Panc1 (cell line): ENCODE measurements at regions not wholly inside any gene's neighbourhood (a gene's known extent, or its start where the extent isn't known, plus 50 kb on each side); places are given as distances from the start of the nearest gene placed in this dataset.

Source experiments
- CTCF ChIP-seq: fragments of 450-650 bp; IDR thresholded peaks from 2 replicates; pipeline ENCODE4 v1.5.1; 2017; ENCODE audit warnings: mild to moderate bottlenecking
- POLR2AphosphoS5 ChIP-seq: IDR thresholded peaks from 2 replicates; pipeline ENCODE4 v1.6.1; 2012; ENCODE audit warnings: mild to moderate bottlenecking, low read depth, low read length, moderate library complexity
- SIN3A ChIP-seq: IDR thresholded peaks from 2 replicates; pipeline ENCODE4 v1.6.1; 2012; ENCODE audit warnings: low read depth, mild to moderate bottlenecking, low read length, moderate library complexity, borderline replicate concordance; ENCODE audit not compliant: insufficient read depth
- TCF7L2 ChIP-seq: IDR thresholded peaks from 2 replicates; pipeline ENCODE4 v1.6.1; 2011; ENCODE audit warnings: mild to moderate bottlenecking, low read depth, low read length, inconsistent platforms

GRCh38 chr15:94747510-94747909, 516.1 kb downstream of the MCTP2 start:
- TF ChIP-seq POLR2AphosphoS5 (no peak), TCF7L2 (no peak), CTCF (no peak), SIN3A (no peak)
